B cell (primary cell): ENCODE measurements at regions not wholly inside any gene's neighbourhood (a gene's known extent, or its start where the extent isn't known, plus 50 kb on each side); places are given as distances from the start of the nearest gene placed in this dataset.
A peak's percentile ranks its signal among the peaks of the same experiment; 100 is the strongest.

Experiments
- ATAC-seq: fragments of 200-7000 bp; cut with Tn5 transposase; one replicate; pipeline ENCODE4 v1.10.0; 2021; ENCODE audit warnings: low read depth, mild to moderate bottlenecking, moderate number of reproducible peaks, moderate library complexity
- CTCF ChIA-PET: fragments of 350-600 bp; sonication (Branson Sonifier 250); formaldehyde crosslinking; loops from one replicate; lab custom pipeline; 2021; ENCODE audit warnings: antibody characterized with exemption, inconsistent platforms; lab: Charles Lee
- POLR2A ChIA-PET: fragments of 350-600 bp; sonication (Branson Sonifier 250); formaldehyde crosslinking; loops from one replicate; lab custom pipeline; 2021; ENCODE audit warnings: antibody characterized with exemption; lab: Charles Lee
- DNase-seq: peaks from one replicate; pipeline ENCODE4 v3.0.0; 2013
- H2AFZ ChIP-seq: 2 replicates; pipeline ENCODE4 v1.6.1; 2012; ENCODE audit warnings: mild to moderate bottlenecking, low read depth, low read length; ENCODE audit not compliant: insufficient read depth, poor library complexity, severe bottlenecking
- H3K27ac ChIP-seq, 2 donors: 1 replicate in 1 of 2; 2 replicates in 1 of 2; pipeline ENCODE4 v1.5.1; 2012 to 2013; ENCODE audit warnings: low read length in 2 of 2, mild to moderate bottlenecking in 2 of 2, moderate library complexity in 1 of 2
- H3K27me3 ChIP-seq, 4 experiments: fragments of 200-600 bp in 1 of 4; sonication (generic) in 1 of 4; replicated peaks in 1 of 4; 1 replicate in 2 of 4; 2 replicates in 2 of 4; pipeline versions ENCODE4 v1.6.1 to v1.7.0; 2013 to 2016; ENCODE audit warnings: low read length in 3 of 4, mild to moderate bottlenecking in 2 of 4, mixed read lengths in 1 of 4, moderate library complexity in 1 of 4; ENCODE audit not compliant: insufficient read depth in 4 of 4, control insufficient read depth in 3 of 4; ENCODE audit errors: control extremely low read depth in 1 of 4
- H3K36me3 ChIP-seq, 2 experiments: replicated peaks in 1 of 2; 1 replicate in 1 of 2; 2 replicates in 1 of 2; pipeline versions ENCODE4 v1.6.1 to v1.7.1; 2013; ENCODE audit warnings: low read length in 1 of 2; ENCODE audit not compliant: insufficient read depth in 2 of 2, control insufficient read depth in 1 of 2; ENCODE audit errors: control extremely low read depth in 1 of 2, extremely low read depth in 1 of 2
- H3K4me1 ChIP-seq, 2 donors: fragments of 200-600 bp in 1 of 2; sonication (generic) in 1 of 2; 1 replicate in 1 of 2; 2 replicates in 1 of 2; pipeline versions ENCODE4 v1.5.1 to v1.6.1; 2013 to 2017; ENCODE audit warnings: low read length in 2 of 2; ENCODE audit not compliant: control insufficient read depth in 2 of 2, insufficient read depth in 2 of 2
- H3K4me2 ChIP-seq: replicated peaks from 2 replicates; pipeline ENCODE3; 2012; ENCODE audit warnings: mild to moderate bottlenecking, low read depth, low read length; ENCODE audit not compliant: poor library complexity, severe bottlenecking
- H3K4me3 ChIP-seq, 5 experiments: fragments of 200-600 bp in 1 of 5; sonication (generic) in 1 of 5; 1 replicate in 3 of 5; 2 replicates in 2 of 5; pipeline versions ENCODE4 v1.5.1 to v1.7.0; 2011 to 2016; ENCODE audit warnings: low read length in 4 of 5, mild to moderate bottlenecking in 4 of 5, low read depth in 2 of 5, control low read depth in 1 of 5, moderate library complexity in 1 of 5; ENCODE audit not compliant: insufficient read depth in 1 of 5; ENCODE audit errors: control extremely low read depth in 1 of 5, extremely low read depth in 1 of 5
- H3K79me2 ChIP-seq: fragments of 200-600 bp; sonication (generic); one replicate; pipeline ENCODE4 v1.6.0; 2016; ENCODE audit warnings: low read length; ENCODE audit not compliant: control insufficient read depth, insufficient read depth
- H3K9ac ChIP-seq: fragments of 200-600 bp; sonication (generic); 2 replicates; pipeline ENCODE4 v1.6.1; 2017; ENCODE audit warnings: mild to moderate bottlenecking, low read length, moderate library complexity
- H3K9me3 ChIP-seq, 3 donors: one replicate each; pipeline versions ENCODE4 v1.6.1 to v1.7.1; 2013; ENCODE audit warnings: low read length in 2 of 3; ENCODE audit not compliant: control insufficient read depth in 2 of 3, insufficient read depth in 1 of 3; ENCODE audit errors: control extremely low read depth in 1 of 3
- H4K20me1 ChIP-seq: 2 replicates; pipeline ENCODE4 v1.6.0; 2012; ENCODE audit warnings: mild to moderate bottlenecking, low read length; ENCODE audit not compliant: insufficient read depth, control insufficient read depth, poor library complexity, severe bottlenecking
- H3K27ac Mint-ChIP-seq: one replicate; pipeline ENCODE4 v1.8.0; 2021; ENCODE audit warnings: mixed read lengths
- H3K27me3 Mint-ChIP-seq: one replicate; pipeline ENCODE4 v1.8.0; 2021; ENCODE audit warnings: mixed read lengths
- H3K4me1 Mint-ChIP-seq: one replicate; pipeline ENCODE4 v1.8.0; 2021; ENCODE audit warnings: mixed read lengths
- H3K4me3 Mint-ChIP-seq: one replicate; pipeline ENCODE4 v1.8.0; 2021; ENCODE audit warnings: mixed read lengths
- H3K9me3 Mint-ChIP-seq: one replicate; pipeline ENCODE4 v1.8.0; 2022; ENCODE audit warnings: mixed read lengths; ENCODE audit not compliant: insufficient read depth
- EZH2 ChIP-seq: IDR thresholded peaks from 2 replicates; pipeline ENCODE4 v1.6.1; 2012; ENCODE audit warnings: borderline replicate concordance, low read depth, mild to moderate bottlenecking, moderate library complexity, low read length; ENCODE audit not compliant: insufficient read depth, poor library complexity, severe bottlenecking
- WGBS: methylation state at CpG from one replicate; pipeline ENCODE4 v1.1.5; 2013; ENCODE audit warnings: missing lambda C conversion rate; ENCODE audit not compliant: insufficient coverage; 5-methylcytosine and 5-hydroxymethylcytosine counted together
- intact Hi-C: fragments of 100-400 bp; cut with micrococcal nuclease; formaldehyde crosslinking; loops from one replicate; pipeline ENCODE4 v1.10.0; 2022
- TF ChIP-seq, protein P1 (sequence below): fragments of 200-600 bp; IDR thresholded peaks from one replicate; pipeline ENCODE4 v1.8.0; 2022; ENCODE audit warnings: antibody characterized with exemption, mild to moderate bottlenecking

DNA sequence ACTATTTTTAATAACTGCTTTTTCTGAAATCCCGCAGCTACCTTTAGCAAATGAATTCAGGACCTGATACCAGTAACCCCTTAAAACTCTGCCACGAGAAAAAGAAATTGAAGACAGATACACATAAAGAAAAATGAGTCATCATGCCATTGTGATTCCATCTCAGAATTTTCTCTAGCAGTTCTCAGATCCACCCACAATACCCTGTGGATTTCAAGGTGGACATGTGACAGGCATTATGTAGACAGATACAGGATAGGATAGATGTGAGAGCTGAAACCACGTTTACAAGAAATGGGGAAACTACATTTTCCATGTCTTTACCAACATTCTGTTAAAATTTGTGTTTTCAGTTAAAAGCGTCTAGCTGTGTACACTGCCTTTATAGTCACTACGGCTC is 291.9 kb upstream of the NR2F2 start:
- Histone ChIP-seq H2AFZ (no peak overlapping the region), H3K79me2 (no peaks in the 10 kb centered on the region), H3K4me3 (no peak overlapping the region), H3K9ac (no peak overlapping the region), H3K27ac (no peak overlapping the region), H3K27me3 (peaks cover 0 to 5% (median 1%) of the 10 kb centered on the region in 4 experiments), H3K9me3 (no peaks in the 10 kb centered on the region), H3K4me1 (peaks cover 4% of the 10 kb centered on the region in 2 donors), H3K4me2 (no peak overlapping the region), H4K20me1 (no peaks in the 10 kb centered on the region), H3K36me3 (no peaks in the 10 kb centered on the region)
- DNase-seq (no peak), ATAC-seq (no peak)
- no peak for TF ChIP-seq EZH2
- TF ChIP-seq, protein P1, sequence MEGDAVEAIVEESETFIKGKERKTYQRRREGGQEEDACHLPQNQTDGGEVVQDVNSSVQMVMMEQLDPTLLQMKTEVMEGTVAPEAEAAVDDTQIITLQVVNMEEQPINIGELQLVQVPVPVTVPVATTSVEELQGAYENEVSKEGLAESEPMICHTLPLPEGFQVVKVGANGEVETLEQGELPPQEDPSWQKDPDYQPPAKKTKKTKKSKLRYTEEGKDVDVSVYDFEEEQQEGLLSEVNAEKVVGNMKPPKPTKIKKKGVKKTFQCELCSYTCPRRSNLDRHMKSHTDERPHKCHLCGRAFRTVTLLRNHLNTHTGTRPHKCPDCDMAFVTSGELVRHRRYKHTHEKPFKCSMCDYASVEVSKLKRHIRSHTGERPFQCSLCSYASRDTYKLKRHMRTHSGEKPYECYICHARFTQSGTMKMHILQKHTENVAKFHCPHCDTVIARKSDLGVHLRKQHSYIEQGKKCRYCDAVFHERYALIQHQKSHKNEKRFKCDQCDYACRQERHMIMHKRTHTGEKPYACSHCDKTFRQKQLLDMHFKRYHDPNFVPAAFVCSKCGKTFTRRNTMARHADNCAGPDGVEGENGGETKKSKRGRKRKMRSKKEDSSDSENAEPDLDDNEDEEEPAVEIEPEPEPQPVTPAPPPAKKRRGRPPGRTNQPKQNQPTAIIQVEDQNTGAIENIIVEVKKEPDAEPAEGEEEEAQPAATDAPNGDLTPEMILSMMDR, result no peak
- intact Hi-C loops, result no loop called here
- no peak overlapping the region for H3K27ac Mint-ChIP-seq
- H3K27me3 Mint-ChIP-seq, result peaks cover 3% of the 10 kb centered on the region
- H3K9me3 Mint-ChIP-seq, result peaks cover 5% of the 10 kb centered on the region
- POLR2A ChIA-PET, result no interaction called here
- peaks cover 6% of the 10 kb centered on the region for H3K4me1 Mint-ChIP-seq
- WGBS, result no CpG with 5 or more reads among the region's 5 CpGs
- CTCF ChIA-PET, result no interaction called here
- H3K4me3 Mint-ChIP-seq, result no peak overlapping the region

DNA sequence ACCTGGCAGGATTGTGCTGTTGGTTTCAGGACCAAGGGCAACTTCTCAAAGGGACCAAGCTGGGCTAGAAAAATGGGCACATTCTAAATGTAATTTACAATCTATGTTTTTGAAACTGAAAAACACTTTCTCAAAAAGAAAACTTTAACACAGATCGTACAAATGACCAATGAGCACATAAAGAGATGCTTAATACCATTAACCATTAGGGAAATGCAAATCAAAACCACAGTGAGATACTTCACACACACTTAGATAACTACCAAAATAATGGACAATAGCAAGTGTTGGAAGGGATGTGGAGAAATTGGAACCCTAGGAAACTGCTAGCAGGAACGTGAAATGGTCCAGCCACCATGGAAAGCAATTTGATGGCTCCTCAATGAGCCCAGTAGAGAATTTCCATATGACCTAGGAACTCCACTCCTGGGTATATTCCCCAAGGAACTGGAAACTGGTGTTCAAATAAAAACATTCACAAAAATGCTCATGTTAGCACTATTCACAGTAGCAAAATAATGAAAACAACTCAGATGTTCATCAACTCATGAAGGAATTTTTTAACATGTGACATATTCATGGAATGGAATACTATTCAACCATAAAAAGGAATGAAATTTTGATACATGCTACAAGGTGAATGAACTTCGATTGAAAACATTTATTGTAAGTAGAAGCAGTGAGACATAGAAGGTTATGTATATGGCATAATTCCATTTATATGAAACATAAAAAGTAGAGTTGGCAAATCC is 288.3 kb upstream of the NR2F2 start:
- no peak overlapping the region for H3K27ac Mint-ChIP-seq
- peak overlapping the region; percentile 49 for H3K4me2 ChIP-seq
- intact Hi-C loops, result no loop called here

More for the DNA sequence above, 288.3 kb upstream of the NR2F2 start:
- no peak for DNase-seq
- H3K4me3 ChIP-seq, result peak overlapping the region in 1 of 5 experiments; percentile 35
- H3K27me3 Mint-ChIP-seq, result no peaks in the 10 kb centered on the region
- no peak for ATAC-seq
- H3K4me3 Mint-ChIP-seq, result no peak overlapping the region
- no peaks in the 10 kb centered on the region for H3K36me3 ChIP-seq
- peaks cover 0 to 3% (median 0%) of the 10 kb centered on the region in 4 experiments for H3K27me3 ChIP-seq
- H3K9me3 ChIP-seq, result no peaks in the 10 kb centered on the region
- no peak overlapping the region for H3K9ac ChIP-seq
- H2AFZ ChIP-seq, result no peak overlapping the region
- TF ChIP-seq, protein P1, result no peak
- H3K9me3 Mint-ChIP-seq, result no peaks in the 10 kb centered on the region
- H4K20me1 ChIP-seq, result no peaks in the 10 kb centered on the region
- peaks cover 4 to 6% of the 10 kb centered on the region in 2 donors for H3K4me1 ChIP-seq
- peaks cover 6% of the 10 kb centered on the region for H3K4me1 Mint-ChIP-seq
- WGBS, result no CpG with 5 or more reads among the region's 3 CpGs
- H3K79me2 ChIP-seq, result no peaks in the 10 kb centered on the region
- ChIA-PET CTCF (no interaction called here), POLR2A (no interaction called here)
- peak overlapping the region in 1 of 2 donors; percentile 33 for H3K27ac ChIP-seq
